ENCODE measurements at regions not wholly inside any gene's neighbourhood (a gene's known extent, or its start where the extent isn't known, plus 50 kb on each side); places are given as distances from the start of the nearest gene placed in this dataset.

- no peak for TF ChIP-seq CTCF (IDR thresholded peaks at IDR 0.05; ENCODE audit: borderline replicate concordance)
- Histone ChIP-seq H3K36me3 (no peaks in the 10 kb centered on the region), H3K27me3 (ENCODE audit: low read depth) (peaks cover 93% of the 10 kb centered on the region), H3K4me3 (no peak overlapping the region), H3K4me1 (peaks cover 26% of the 10 kb centered on the region), H3K27ac (replicated peaks) (no peak overlapping the region), H3K9me3 (replicated peaks) (no peaks in the 10 kb centered on the region)
- DNase-seq, result no peak
- intact Hi-C loops (cut with micrococcal nuclease), result no loop called here
Observed at GRCh38 chr1:98044071-98044697, 123.3 kb upstream of the DPYD start.

GRCh38 chr1:98035602-98036002, 114.8 kb upstream of the DPYD start:
- no peak for TF ChIP-seq CTCF (IDR thresholded peaks at IDR 0.05; ENCODE audit: borderline replicate concordance)
- DNase-seq, result no peak
- intact Hi-C loops (cut with micrococcal nuclease), result no loop called here

GRCh38 chr1:98034505-98034904, 113.7 kb upstream of the DPYD start:
- Histone ChIP-seq H3K27me3 (ENCODE audit: low read depth) (peaks cover 9% of the 10 kb centered on the region), H3K36me3 (no peaks in the 10 kb centered on the region), H3K4me1 (no peaks in the 10 kb centered on the region), H3K9me3 (replicated peaks) (no peaks in the 10 kb centered on the region), H3K27ac (replicated peaks) (no peak overlapping the region), H3K4me3 (no peak overlapping the region)
- intact Hi-C loops (cut with micrococcal nuclease), result no loop called here
- TF ChIP-seq CTCF (IDR thresholded peaks at IDR 0.05; ENCODE audit: borderline replicate concordance), result no peak
- DNase-seq, result no peak

More at GRCh38 chr1:98035602-98036002, 114.8 kb upstream of the DPYD start:
- no peaks in the 10 kb centered on the region for H3K4me1 ChIP-seq
- no peak overlapping the region for H3K27ac ChIP-seq (replicated peaks)
- no peak overlapping the region for H3K4me3 ChIP-seq
- H3K27me3 ChIP-seq (ENCODE audit: low read depth), result peaks cover 19% of the 10 kb centered on the region
- H3K9me3 ChIP-seq (replicated peaks), result no peaks in the 10 kb centered on the region
- no peaks in the 10 kb centered on the region for H3K36me3 ChIP-seq

GRCh38 chr1:98032958-98033357, 112.1 kb upstream of the DPYD start:
- DNase-seq, result no peak
- no peaks in the 10 kb centered on the region for H3K36me3 ChIP-seq
- no peak overlapping the region for H3K27ac ChIP-seq (replicated peaks)
- no peak overlapping the region for H3K4me3 ChIP-seq
- H3K4me1 ChIP-seq, result no peaks in the 10 kb centered on the region
- intact Hi-C loops (cut with micrococcal nuclease), result no loop called here
- peaks cover 7% of the 10 kb centered on the region for H3K27me3 ChIP-seq (ENCODE audit: low read depth)
- no peak for TF ChIP-seq CTCF (IDR thresholded peaks at IDR 0.05; ENCODE audit: borderline replicate concordance)
- H3K9me3 ChIP-seq (replicated peaks), result no peaks in the 10 kb centered on the region

GRCh38 chr1:98030976-98031375, 110.1 kb upstream of the DPYD start:
- peaks cover 7% of the 10 kb centered on the region for H3K27me3 ChIP-seq (ENCODE audit: low read depth)
- no peaks in the 10 kb centered on the region for H3K9me3 ChIP-seq (replicated peaks)
- no peak for DNase-seq
- TF ChIP-seq CTCF (IDR thresholded peaks at IDR 0.05; ENCODE audit: borderline replicate concordance), result no peak
- no peak overlapping the region for H3K4me3 ChIP-seq
- H3K27ac ChIP-seq (replicated peaks), result no peak overlapping the region
- no peaks in the 10 kb centered on the region for H3K4me1 ChIP-seq
- no peaks in the 10 kb centered on the region for H3K36me3 ChIP-seq
- intact Hi-C loops (cut with micrococcal nuclease), result no loop called here

All from left ventricle myocardium inferior (tissue), 1 donor.